ENCODE measurements at regions not wholly inside any gene's neighbourhood (a gene's known extent, or its start where the extent isn't known, plus 50 kb on each side); places are given as distances from the start of the nearest gene placed in this dataset.

DNA sequence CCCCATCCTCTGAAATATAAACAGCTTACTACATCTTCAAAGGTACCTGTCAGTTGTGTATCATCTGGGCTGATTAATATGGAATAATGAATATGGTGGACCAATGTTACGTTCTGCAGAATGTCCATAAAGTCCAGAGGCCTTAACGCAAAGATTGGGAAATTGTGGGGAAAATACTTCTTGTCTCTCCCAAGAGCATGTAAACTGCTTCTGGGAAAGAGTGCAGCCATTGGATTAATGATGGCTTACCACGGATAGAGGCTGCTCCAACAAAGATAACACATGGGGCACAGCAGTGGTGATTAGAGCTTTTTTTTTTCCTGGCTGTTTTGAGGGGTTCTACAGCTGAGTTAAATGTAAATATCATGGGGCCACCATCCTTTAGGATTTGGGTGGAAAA is 340.4 kb upstream of the AKR1E2 start:
- TF ChIP-seq, protein P1, sequence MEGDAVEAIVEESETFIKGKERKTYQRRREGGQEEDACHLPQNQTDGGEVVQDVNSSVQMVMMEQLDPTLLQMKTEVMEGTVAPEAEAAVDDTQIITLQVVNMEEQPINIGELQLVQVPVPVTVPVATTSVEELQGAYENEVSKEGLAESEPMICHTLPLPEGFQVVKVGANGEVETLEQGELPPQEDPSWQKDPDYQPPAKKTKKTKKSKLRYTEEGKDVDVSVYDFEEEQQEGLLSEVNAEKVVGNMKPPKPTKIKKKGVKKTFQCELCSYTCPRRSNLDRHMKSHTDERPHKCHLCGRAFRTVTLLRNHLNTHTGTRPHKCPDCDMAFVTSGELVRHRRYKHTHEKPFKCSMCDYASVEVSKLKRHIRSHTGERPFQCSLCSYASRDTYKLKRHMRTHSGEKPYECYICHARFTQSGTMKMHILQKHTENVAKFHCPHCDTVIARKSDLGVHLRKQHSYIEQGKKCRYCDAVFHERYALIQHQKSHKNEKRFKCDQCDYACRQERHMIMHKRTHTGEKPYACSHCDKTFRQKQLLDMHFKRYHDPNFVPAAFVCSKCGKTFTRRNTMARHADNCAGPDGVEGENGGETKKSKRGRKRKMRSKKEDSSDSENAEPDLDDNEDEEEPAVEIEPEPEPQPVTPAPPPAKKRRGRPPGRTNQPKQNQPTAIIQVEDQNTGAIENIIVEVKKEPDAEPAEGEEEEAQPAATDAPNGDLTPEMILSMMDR (IDR thresholded peaks at IDR 0.05): no peak
- TF ChIP-seq POLR2AphosphoS5 (IDR thresholded peaks at IDR 0.05): no peak

Measured in sigmoid colon (tissue), 4 donors.